HG03139 (cell line): ENCODE measurements at regions not wholly inside any gene's neighbourhood (a gene's known extent, or its start where the extent isn't known, plus 50 kb on each side); places are given as distances from the start of the nearest gene placed in this dataset.

Experiments used
- ATAC-seq: cut with Tn5 transposase; IDR thresholded peaks from one replicate; pipeline ENCODE4 v1.9.1; 2021; ENCODE audit not compliant: unreplicated experiment

DNA sequence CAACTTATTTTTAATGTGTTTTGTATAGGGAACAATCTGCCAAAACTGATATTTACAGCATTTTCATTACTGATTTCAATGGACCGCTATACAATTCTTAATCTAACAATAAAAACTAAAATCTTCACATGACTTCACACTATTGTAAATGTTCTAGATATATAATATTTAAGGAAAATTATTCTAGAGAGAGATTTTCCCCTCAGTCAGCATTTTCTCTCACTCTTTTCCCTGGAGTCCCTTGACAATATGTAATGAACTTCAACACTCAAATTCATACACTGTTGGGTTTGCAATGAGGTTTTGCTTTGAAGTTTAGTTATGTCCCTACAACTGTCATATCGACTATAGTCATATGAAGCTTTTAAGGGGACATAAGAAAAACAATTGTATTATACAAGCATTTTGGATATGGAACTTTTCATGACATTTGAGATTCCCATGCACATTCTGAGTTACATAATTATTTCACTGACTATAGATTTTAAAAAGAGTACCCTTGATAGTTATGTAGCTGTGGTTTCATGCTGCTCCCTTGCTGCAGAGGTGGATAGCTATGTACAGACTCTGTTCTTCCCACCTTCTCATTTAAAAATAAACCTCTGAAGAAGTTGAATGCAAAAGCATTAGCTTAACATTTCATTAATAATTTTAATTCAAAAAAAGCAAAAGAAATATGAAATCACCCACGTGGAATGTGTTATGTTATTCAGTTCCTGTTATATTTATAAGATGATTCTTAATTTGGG is 338.5 kb downstream of the AKAIN1 start:
- ATAC-seq, result no peak

DNA sequence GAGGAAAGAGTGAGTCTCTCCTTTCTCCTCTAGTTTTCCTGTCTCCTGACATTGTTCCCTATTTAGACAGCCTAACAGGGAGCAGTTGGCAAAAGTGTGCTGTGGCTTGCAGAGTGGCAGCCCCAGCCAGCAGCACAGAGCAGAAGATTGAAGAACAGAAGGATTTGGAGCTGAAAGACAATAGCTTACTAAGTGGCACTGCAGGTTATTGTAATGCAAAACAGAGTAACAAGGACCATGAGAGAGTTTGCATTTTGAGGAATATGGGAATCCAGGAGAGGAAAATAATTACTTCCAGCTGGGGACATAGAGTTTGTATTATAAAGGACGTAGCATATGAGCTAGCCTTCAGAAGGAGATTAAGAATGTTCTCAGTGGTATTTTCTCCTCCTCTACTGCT is 342.4 kb downstream of the AKAIN1 start:
- no peak for ATAC-seq

DNA sequence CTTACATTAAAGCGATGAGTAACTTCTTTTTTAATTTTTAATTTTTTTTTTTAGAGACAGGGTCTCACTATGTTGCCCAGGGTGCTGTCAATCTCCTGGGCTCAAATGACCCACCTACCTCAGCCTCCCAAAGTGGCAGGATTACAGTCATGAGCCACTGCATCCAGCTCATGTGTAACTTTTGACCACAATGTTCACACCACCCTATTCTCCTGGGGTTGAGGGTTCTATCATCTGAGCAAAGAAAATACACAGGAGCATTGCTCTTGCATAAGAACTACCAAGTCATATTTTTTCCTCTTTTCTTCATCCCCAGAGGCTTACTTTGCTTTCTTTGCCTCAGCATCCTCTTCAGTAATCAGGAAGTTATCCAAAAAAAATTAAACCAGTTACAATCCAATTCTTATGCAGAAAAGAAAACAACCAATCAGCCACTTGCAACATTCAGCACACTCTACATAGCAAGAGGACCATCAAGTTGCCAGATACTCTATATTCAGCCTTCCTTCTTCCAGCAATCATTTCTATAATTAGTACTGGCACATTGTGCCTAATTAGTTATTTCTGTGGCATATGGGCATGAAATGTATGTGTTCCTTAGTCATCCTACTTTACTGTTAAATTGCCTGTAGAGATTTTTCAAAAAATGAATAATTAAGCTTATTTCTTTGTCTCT is 345.6 kb downstream of the AKAIN1 start:
- ATAC-seq, result no peak

DNA sequence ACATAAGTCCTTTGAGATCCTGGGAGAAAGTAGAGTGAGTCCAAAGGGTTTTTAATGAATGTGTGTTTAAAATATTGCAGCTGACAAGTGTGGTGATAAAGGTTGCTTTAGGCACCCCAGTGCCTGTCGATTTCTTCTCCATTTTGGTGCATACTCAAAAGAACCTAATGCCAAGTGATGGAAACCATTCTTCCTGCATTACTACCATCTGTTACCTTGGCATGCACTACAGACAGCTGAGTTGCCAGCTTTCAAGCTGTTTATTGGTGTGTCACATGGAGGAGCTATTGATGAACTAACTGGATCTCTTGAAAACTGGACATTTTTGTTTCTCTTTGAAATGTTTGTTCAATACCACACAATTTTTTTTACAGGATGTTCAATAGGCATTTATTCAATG is 350.0 kb downstream of the AKAIN1 start:
- no peak for ATAC-seq

DNA sequence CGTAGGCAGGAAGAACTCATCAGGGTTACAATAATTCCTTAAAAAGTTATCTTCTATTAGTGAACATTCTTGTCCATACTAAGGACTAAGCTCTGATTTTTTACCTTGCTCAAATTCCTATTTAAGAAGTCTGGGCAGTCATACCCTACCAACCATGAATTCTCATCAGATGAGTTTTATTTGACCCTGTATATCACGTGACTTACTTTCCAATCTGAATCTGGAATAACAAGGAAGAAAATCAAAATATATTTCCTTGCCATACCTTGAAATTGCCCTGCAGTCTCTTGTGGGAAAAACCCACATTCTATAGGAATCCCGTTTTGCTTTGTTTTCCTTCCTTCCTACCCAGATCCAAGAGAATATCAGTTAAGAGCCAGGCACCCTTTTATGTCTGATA is 352.7 kb downstream of the AKAIN1 start:
- ATAC-seq, result no peak

DNA sequence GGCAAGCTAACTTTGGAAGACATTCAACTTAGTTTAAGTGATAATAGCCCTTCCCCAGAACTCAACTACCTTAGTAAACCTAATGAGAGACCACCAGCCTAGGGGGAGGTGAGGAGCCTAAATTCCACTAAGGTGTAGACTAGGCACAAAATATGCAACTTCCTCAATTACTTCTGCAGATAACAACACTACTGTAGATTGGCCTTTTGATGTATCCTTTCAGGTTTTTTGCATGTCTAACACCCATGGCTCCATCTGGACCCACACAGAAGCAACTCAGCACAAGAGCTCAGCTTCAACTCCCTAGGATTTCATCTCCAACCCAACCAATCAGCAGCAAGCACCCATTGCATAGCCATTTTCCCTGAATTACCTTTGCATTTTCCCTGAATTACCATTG is 353.3 kb downstream of the AKAIN1 start:
- ATAC-seq, result no peak

DNA sequence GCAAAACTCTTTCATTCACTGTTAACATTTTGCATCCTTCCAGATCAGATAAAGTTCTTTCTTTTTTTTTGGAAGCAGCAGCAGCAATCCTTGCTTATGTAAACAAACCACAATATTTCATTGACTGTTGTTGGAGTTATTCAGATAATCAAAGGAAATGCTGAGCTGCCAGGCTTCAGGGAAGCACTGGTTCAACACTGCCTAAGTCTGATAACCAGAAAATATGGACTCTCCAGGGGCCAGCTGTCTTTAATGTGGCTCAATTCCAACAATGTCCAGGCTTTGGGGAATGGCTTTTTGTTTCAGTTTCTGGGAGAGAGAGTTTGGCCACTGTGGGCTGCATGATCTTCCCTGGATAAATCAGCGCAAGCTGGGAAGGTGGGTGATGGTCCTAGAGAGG is 354.3 kb downstream of the AKAIN1 start:
- no peak for ATAC-seq

DNA sequence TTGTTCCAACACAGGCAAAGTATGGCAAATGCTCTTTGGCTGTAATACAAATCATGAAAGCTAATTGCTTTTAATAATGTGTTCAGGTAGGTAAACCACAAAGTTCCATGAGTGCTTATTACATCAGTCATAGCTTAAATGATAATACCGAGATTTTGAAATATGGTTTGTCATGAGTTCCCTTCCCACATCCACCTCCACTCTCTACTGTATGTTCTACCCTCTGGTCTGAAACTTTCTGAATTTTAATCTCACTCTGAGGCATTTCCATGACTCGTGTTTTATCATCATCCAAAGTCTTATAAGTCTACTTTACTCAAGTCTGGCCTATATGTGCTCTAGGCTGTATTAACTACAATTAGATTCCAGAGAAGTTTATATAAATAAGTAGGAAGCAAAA is 354.8 kb downstream of the AKAIN1 start:
- ATAC-seq, result no peak

DNA sequence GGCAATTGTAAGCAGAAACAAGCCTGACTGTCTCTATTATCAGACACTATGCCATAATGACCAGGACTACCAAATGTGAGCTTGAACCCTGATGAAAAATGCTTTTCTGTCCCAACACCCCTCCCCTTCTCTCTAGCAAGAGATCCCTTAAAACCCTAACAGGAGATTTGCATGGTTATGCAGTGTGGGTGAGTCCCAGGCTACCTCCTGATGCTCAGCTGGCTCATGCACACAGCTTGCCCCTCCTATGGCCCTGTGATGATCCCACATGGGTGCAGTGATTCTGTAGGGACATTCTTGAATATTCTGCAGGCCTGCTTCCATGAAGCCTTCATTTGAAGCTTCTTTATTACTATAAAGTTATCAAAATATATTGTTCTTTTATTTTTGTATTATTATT is 357.4 kb downstream of the AKAIN1 start:
- no peak for ATAC-seq

DNA sequence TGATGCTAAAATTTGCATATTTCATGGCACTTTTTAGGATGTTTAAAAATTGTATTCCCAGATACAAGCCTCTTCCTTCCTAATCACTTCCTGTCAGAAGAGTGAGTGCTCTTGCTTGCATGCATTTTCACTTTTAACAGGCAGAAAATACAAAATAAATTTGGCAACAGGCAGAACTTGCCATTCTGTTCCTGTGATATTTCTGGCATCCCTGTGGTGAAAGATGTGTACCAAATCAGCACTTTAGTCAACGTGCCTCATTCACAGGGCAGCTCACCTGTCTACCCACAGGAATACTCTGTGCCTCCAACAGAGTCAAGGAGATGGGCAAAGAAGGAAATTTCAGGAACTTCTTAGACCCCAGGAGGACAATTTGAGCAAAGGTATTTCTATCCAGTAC is 360.9 kb downstream of the AKAIN1 start:
- ATAC-seq, result no peak

DNA sequence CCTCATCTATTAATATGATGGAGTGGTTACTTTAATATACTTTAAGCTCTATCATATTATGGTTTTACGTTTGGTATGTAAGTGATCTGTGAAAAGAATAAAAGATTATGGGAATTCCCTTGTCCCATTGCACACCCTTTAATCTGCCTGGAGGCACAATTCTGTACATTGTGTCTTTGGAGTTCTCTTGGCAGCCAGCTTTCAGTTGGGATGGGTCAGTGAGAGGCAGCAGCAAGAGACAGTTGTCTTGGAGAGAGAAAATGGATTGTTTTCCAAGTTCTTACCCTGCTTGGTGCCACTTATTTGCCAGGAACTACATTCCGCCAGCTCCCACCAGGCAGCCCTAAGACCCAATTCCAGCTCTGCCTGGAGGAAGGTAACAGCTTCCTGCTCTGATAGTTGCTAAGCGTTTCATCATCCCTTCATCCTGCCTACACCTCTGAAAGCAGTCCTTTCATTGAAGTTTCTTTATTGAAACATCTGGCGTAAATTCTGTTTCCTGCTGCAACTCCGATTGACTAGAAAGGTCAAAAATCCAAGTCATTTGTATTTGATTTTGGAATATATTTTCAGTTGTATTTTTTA is 365.2 kb downstream of the AKAIN1 start:
- no peak for ATAC-seq

DNA sequence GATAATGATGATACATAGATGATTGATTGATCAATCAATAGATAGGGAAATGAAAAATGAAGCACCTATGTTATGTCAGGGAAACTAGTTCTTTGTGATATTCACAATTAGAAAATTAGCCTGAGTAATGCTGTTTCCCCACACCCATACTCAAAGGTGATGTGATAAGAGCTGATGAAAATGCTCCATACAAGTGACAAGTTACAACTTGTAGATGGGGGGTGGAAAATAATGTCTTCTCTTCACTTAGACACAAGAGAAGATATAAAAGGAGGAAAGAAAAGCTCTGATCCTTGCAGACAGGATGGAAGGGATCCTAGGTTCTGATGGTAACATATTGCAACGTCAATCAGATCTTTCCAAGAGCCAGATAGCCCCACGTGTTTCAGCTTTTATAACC is 365.9 kb downstream of the AKAIN1 start:
- no peak for ATAC-seq

DNA sequence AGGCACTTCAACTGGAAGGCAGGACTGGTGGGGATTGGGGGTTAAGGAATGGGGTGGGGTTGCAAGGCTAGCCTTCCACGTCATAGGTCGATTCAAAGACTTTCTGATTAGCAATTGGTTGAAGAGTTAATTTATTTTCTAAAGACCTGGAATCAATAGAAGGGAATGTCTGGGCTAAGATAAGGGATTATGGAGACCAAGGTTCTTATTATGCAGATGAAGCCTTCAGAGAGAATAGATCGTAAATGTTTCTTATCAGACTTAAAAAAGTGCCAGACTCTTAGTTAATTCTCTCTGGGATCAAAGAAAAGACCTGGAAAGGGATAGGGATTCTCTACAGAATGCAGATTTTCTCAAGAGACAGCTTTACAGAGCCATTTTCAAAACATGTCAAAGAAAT is 368.0 kb upstream of the DLGAP1 start:
- no peak for ATAC-seq

DNA sequence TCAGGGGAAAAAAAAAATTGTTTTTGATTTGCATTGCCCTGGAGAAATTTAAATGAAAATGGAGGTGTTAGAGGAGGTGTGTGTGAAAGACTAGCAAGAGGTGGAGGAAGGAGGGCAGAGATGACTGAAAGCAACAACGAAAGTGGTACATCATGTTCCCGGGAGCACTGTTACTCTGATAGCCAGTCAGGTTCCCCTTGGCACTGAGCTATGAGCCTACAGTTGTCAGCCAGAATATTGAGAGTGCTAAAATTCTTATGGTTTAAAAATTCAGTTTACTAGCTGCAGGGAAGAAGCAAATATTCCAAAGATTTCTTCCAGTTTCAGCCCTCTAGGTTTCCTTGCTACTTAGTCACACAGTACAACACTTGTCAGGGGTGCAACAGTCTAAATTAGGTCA is 366.7 kb upstream of the DLGAP1 start:
- no peak for ATAC-seq

DNA sequence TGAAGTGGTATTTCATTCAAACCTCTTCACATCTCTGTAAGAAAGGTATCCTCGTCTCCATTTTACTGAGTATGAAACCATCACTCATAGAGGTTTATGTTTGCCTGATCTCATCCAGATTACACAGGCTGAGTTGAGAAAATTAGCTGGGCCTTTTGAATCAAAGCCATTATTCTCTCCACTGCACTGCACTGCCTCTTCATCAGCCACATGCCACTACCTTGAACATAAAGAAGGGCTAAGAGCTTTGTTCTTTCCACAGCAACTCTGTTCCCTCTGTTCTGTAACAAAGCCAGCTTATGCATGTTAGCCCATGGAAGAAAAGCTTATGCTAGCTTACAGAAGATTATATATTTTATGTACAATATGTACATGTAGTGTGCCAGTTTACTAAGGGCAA is 362.6 kb upstream of the DLGAP1 start:
- no peak for ATAC-seq

DNA sequence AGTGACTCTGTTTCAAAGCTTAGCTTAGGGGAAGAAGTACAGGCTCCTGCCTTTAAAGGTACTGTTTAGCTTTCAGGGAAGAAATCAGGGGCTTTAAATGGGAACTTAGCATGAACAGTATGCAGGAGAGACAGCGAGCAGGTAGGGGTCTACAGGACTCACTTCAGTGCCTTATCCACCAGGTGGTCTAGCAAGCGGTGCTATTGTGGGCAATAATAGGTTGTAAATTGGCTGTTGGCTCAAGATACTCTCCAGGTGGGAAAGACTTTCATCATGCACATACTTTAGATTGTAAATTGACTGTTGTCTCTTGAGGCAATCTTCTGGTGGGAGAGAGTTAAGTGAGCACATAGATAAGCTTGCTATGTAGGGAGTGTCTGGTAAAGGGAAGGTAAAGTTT is 358.6 kb upstream of the DLGAP1 start:
- no peak for ATAC-seq

DNA sequence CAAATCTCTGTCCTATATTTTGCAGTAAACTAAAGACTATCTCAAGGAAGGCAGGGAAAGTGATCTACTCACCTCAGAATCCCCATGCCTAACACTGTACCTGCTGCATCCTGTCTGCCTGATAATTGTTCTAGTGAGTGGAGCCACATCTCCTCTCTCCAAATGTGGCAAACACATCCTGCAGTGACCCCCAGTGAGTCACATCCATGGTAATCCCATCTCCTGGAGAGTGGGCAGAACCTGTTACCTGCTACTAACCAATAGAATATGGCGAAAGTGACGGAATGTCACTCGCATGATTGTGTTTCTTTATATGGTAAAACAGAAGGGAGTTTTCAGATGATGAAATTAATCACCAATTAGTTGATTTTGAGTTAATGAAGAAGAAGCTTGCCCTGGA is 353.8 kb upstream of the DLGAP1 start:
- no peak for ATAC-seq

DNA sequence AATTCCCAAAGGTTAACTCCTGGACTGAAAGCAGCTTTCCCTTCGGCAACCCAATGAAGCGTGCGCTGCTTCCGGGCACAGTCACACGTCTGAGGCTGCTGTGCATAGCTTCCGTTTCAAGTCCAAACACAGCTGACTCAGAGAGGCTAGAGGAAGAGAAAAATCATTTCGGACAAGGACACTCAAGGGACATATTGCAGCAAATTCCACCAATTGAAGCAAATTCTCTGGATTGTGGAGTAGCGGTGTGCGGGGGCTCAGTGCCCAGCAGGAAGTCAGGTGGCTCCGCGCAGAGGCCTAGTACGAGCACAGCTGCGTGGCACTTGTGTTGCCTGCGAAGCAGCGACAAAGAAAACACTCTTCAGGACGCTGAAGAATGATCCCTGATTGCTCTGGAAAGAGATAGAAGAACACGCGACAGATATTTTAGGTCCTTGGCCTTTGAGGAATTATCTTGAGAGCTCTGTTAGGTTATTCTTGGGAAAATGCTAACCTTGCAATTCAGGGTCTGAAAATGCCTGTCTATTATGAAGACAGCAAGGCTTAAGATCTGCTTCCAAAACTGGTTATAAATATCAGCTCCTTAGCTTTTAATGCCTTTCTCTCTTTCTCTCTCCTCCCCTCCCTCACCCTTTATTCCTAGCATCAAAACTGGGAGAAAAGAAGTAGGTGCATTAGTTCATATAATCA is 352.6 kb upstream of the DLGAP1 start:
- ATAC-seq, result no peak

DNA sequence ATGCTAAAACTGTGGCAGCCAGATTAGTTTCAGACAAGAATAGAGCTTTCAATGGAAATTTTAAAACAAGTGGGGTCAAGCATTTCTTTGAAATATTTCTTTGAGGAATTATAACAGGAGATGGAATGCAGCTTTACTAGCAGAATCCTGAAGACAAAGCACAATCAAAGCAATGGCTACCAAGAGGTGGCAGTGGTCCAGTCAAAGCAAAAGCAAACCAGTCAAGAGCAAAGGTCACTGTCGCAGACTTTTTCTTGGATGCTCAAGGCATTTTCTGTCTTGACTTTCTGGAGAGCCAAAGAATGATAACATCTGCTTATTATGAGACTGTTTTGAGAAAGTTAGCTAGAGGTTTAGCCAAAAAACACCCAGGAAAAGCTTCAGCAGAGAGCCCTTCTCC is 351.2 kb upstream of the DLGAP1 start:
- no peak for ATAC-seq

DNA sequence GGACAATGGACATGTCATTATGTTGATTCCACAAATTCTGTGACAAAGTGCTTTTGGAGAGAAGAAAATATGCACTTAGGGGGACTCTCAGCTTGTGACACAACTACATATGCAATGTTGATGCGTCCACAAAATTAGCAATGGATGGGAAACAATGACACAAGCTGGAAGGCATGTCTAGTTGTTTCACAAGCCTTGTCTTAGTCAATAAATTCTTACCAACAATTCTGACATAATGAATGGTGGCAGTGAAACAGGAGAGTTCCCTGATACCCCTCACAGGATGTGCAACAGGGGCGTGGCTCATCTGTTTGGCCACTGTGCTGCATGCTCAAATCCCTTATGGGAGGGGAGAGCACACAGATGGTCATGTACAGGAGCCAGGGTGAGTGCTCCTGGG is 347.2 kb upstream of the DLGAP1 start:
- no peak for ATAC-seq

DNA sequence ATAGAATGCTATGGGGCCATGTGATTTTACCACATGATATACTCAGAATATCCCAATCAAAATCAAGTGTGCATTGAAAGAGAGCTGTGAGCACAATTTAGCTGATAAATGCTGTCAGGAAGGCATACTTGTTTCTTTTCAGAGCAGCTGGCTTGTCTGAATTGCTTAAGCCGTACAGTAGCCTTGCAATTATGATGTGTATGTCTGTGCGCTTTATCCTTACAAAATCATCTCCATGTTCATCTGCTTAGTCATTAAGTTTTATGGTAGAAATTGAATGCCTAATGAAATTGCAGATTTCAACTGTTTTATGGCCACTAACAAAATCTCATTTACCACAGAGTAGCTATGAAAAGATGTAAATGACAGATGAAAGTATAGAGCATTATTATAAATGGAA is 346.0 kb upstream of the DLGAP1 start:
- ATAC-seq, result no peak
